ENCODE measurements at regions not wholly inside any gene's neighbourhood (a gene's known extent, or its start where the extent isn't known, plus 50 kb on each side); places are given as distances from the start of the nearest gene placed in this dataset.

GRCh38 chr1:47611992-47612391 is 174.1 kb downstream of the FOXD2 start:
- TF ChIP-seq, protein P1, sequence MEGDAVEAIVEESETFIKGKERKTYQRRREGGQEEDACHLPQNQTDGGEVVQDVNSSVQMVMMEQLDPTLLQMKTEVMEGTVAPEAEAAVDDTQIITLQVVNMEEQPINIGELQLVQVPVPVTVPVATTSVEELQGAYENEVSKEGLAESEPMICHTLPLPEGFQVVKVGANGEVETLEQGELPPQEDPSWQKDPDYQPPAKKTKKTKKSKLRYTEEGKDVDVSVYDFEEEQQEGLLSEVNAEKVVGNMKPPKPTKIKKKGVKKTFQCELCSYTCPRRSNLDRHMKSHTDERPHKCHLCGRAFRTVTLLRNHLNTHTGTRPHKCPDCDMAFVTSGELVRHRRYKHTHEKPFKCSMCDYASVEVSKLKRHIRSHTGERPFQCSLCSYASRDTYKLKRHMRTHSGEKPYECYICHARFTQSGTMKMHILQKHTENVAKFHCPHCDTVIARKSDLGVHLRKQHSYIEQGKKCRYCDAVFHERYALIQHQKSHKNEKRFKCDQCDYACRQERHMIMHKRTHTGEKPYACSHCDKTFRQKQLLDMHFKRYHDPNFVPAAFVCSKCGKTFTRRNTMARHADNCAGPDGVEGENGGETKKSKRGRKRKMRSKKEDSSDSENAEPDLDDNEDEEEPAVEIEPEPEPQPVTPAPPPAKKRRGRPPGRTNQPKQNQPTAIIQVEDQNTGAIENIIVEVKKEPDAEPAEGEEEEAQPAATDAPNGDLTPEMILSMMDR (conservative IDR thresholded peaks at IDR 0.05; ENCODE audit: low read depth, low read length) = no peak
- Histone ChIP-seq H3K79me2 (ENCODE audit: insufficient read depth, low read depth) (no peaks in the 10 kb centered on the region), H3K4me1 (ENCODE audit: low read depth, poor library complexity, severe bottlenecking) (no peaks in the 10 kb centered on the region), H3K27me3 (ENCODE audit: insufficient read depth, low read depth) (no peaks in the 10 kb centered on the region), H3K4me2 (no peak overlapping the region), H3K4me3 (IDR thresholded peaks at IDR 0.05; ENCODE audit: insufficient read depth, low read depth, low read length) (no peak overlapping the region), H2AFZ (ENCODE audit: low read depth) (no peak overlapping the region), H3K27ac (no peak overlapping the region), H3K36me3 (ENCODE audit: insufficient read depth) (no peaks in the 10 kb centered on the region), H3K9ac (no peak overlapping the region), H4K20me1 (ENCODE audit: insufficient read depth) (no peaks in the 10 kb centered on the region)

GRCh38 chr1:47612819-47613218 is 175.0 kb downstream of the FOXD2 start:
- Histone ChIP-seq H3K27me3 (ENCODE audit: insufficient read depth, low read depth) (no peaks in the 10 kb centered on the region), H3K79me2 (ENCODE audit: insufficient read depth, low read depth) (no peaks in the 10 kb centered on the region), H3K36me3 (ENCODE audit: insufficient read depth) (no peaks in the 10 kb centered on the region), H4K20me1 (ENCODE audit: insufficient read depth) (no peaks in the 10 kb centered on the region), H3K4me1 (ENCODE audit: low read depth, poor library complexity, severe bottlenecking) (no peaks in the 10 kb centered on the region), H3K27ac (no peak overlapping the region), H3K9ac (no peak overlapping the region), H3K4me3 (IDR thresholded peaks at IDR 0.05; ENCODE audit: insufficient read depth, low read depth, low read length) (no peak overlapping the region), H3K4me2 (no peak overlapping the region), H2AFZ (ENCODE audit: low read depth) (no peak overlapping the region)
- TF ChIP-seq, protein P1 (conservative IDR thresholded peaks at IDR 0.05; ENCODE audit: low read depth, low read length) = no peak

DNA sequence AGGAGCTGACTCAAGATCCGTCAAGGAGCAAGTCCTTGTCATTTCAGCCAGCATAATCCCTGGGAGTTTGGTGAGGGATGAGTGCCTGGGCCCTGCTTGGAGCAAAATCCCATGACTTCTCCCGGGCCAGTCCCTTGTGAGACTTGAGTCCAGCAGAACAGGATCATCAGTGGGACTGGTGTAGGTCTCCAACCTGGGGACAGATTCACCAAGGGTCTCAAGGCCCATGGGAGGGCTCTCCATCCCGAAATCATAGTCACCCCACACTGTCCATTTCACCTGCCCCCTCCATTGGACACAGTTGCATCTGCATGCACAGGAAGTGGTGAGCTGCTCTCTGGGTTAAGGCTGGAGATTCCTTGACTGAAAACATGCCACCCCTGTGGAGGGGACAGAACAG is 178.2 kb downstream of the FOXD2 start:
- no peak overlapping the region for H2AFZ ChIP-seq (ENCODE audit: low read depth)
- no peak overlapping the region for H3K27ac ChIP-seq
- no peaks in the 10 kb centered on the region for H3K27me3 ChIP-seq (ENCODE audit: insufficient read depth, low read depth)
- H3K4me3 ChIP-seq (IDR thresholded peaks at IDR 0.05; ENCODE audit: insufficient read depth, low read depth, low read length) = no peak overlapping the region
- no peak overlapping the region for H3K9ac ChIP-seq
- TF ChIP-seq, protein P1 (conservative IDR thresholded peaks at IDR 0.05; ENCODE audit: low read depth, low read length) = no peak
- H3K79me2 ChIP-seq (ENCODE audit: insufficient read depth, low read depth) = no peaks in the 10 kb centered on the region
- H3K4me2 ChIP-seq = no peak overlapping the region
- no peaks in the 10 kb centered on the region for H3K36me3 ChIP-seq (ENCODE audit: insufficient read depth)
- H4K20me1 ChIP-seq (ENCODE audit: insufficient read depth) = no peaks in the 10 kb centered on the region
- H3K4me1 ChIP-seq (ENCODE audit: low read depth, poor library complexity, severe bottlenecking) = no peaks in the 10 kb centered on the region

DNA sequence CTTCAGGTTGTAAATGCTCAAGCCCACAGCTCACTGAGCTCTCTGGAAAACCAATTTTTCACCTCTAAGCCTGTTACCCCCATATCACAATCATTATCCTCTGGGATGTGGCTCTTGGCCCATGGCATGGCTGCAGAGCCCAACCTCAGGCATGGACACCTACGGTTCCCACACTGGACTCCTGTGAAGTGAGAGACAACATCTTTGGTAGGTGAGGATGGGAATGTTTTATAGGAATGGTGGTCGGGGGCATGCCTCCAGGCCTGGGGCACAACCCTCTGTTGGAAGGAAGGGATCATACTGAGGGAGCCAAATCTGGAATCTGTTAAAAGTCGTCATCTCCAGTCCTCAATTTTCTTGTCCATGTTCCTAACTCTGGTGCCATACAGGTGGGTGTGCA is 179.1 kb downstream of the FOXD2 start:
- no peak overlapping the region for H3K9ac ChIP-seq
- no peaks in the 10 kb centered on the region for H3K36me3 ChIP-seq (ENCODE audit: insufficient read depth)
- no peak overlapping the region for H3K4me3 ChIP-seq (IDR thresholded peaks at IDR 0.05; ENCODE audit: insufficient read depth, low read depth, low read length)
- no peak overlapping the region for H3K4me2 ChIP-seq
- no peak overlapping the region for H3K27ac ChIP-seq
- TF ChIP-seq, protein P1 (conservative IDR thresholded peaks at IDR 0.05; ENCODE audit: low read depth, low read length) = no peak
- H2AFZ ChIP-seq (ENCODE audit: low read depth) = no peak overlapping the region
- no peaks in the 10 kb centered on the region for H4K20me1 ChIP-seq (ENCODE audit: insufficient read depth)
- H3K4me1 ChIP-seq (ENCODE audit: low read depth, poor library complexity, severe bottlenecking) = no peaks in the 10 kb centered on the region
- H3K79me2 ChIP-seq (ENCODE audit: insufficient read depth, low read depth) = no peaks in the 10 kb centered on the region
- H3K27me3 ChIP-seq (ENCODE audit: insufficient read depth, low read depth) = no peaks in the 10 kb centered on the region
